Mesendoderm (in vitro differentiated cells): ENCODE measurements at regions not wholly inside any gene's neighbourhood (a gene's known extent, or its start where the extent isn't known, plus 50 kb on each side); places are given as distances from the start of the nearest gene placed in this dataset.
A peak's percentile ranks its signal among the peaks of the same experiment; 100 is the strongest.

Experiments
- DNase-seq: peaks from one replicate; pipeline ENCODE4 v3.0.0; 2013
- H2AK5ac ChIP-seq: 2 replicates; pipeline ENCODE4 v1.6.1; 2013; ENCODE audit warnings: low read length, inconsistent platforms
- H2BK120ac ChIP-seq: 2 replicates; pipeline ENCODE4 v1.6.1; 2013; ENCODE audit warnings: low read depth, mild to moderate bottlenecking, low read length, moderate library complexity, mixed read lengths
- H2BK15ac ChIP-seq: replicated peaks from 2 replicates; pipeline ENCODE4 v1.6.1; 2013; ENCODE audit warnings: low read depth, mild to moderate bottlenecking, moderate library complexity
- H2BK5ac ChIP-seq: 2 replicates; pipeline ENCODE4 v1.6.1; 2013; ENCODE audit warnings: low read length, inconsistent platforms
- H3K18ac ChIP-seq: 2 replicates; pipeline ENCODE4 v1.6.1; 2013; ENCODE audit warnings: mild to moderate bottlenecking, low read length, mixed read lengths
- H3K23ac ChIP-seq: one replicate; pipeline ENCODE4 v1.6.1; 2013; ENCODE audit warnings: low read length
- H3K27ac ChIP-seq: 2 replicates; pipeline ENCODE4 v1.5.1; 2013; ENCODE audit warnings: low read depth, mild to moderate bottlenecking, inconsistent platforms, low read length, moderate library complexity
- H3K27me3 ChIP-seq: 2 replicates; pipeline ENCODE4 v1.6.1; 2013; ENCODE audit warnings: low read length, control low read depth, mild to moderate bottlenecking, inconsistent platforms; ENCODE audit not compliant: insufficient read depth, poor library complexity
- H3K36me3 ChIP-seq: 2 replicates; pipeline ENCODE4 v1.6.1; 2013; ENCODE audit warnings: low read length, inconsistent platforms; ENCODE audit not compliant: control insufficient read depth, insufficient read depth
- H3K4ac ChIP-seq: one replicate; pipeline ENCODE4 v1.6.1; 2013; ENCODE audit warnings: low read depth, mild to moderate bottlenecking, low read length, moderate library complexity
- H3K4me1 ChIP-seq: 2 replicates; pipeline ENCODE4 v1.6.1; 2013; ENCODE audit warnings: low read depth, low read length, inconsistent platforms; ENCODE audit not compliant: control insufficient read depth
- H3K4me2 ChIP-seq: 2 replicates; pipeline ENCODE4 v1.6.1; 2013; ENCODE audit warnings: low read length
- H3K4me3 ChIP-seq: 2 replicates; pipeline ENCODE4 v1.5.1; 2013; ENCODE audit warnings: mild to moderate bottlenecking, low read length
- H3K56ac ChIP-seq: one replicate; pipeline ENCODE4 v1.6.1; 2013; ENCODE audit warnings: low read length
- H3K79me1 ChIP-seq: 2 replicates; pipeline ENCODE4 v1.6.1; 2013; ENCODE audit warnings: low read length, inconsistent platforms
- H3K79me2 ChIP-seq: 2 replicates; pipeline ENCODE4 v1.6.1; 2013; ENCODE audit warnings: mild to moderate bottlenecking, low read length; ENCODE audit not compliant: control insufficient read depth, insufficient read depth
- H3K9ac ChIP-seq: 2 replicates; pipeline ENCODE4 v1.6.1; 2013; ENCODE audit warnings: low read length, inconsistent platforms
- H4K5ac ChIP-seq: one replicate; pipeline ENCODE4 v1.6.1; 2013; ENCODE audit warnings: low read length
- H4K8ac ChIP-seq: one replicate; pipeline ENCODE4 v1.6.1; 2013; ENCODE audit warnings: low read depth, mild to moderate bottlenecking, control low read depth, low read length, moderate library complexity
- WGBS: extraction: QIAGEN DNeasy Blood & Tissue Kit; methylation state at CpG from one replicate; pipeline ENCODE4 v1.1.7; 2013; ENCODE audit warnings: low lambda C conversion rate, missing lambda C conversion rate; ENCODE audit not compliant: insufficient coverage; ENCODE audit errors: extremely low coverage; 5-methylcytosine and 5-hydroxymethylcytosine counted together

DNA sequence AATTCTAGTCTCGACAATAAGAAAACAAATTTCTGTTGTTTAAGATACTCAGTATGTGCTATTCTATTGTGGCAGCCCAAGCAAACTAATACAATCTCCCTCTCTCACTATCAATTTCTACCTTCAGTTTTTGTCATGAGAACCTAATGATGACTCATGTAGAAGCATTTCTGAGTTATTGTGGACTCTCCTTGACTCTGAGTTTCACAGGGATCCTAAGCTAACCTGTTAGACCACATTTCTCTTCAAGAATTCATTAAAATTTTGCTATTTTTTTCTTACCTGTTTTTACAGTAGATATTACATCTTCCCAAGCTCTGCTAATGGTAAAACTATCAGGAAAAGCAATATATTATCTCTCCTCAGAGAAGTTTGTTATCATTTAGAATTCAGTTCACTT, 599.1 kb upstream of the TYRP1 start:
- H3K79me1 ChIP-seq = no peaks in the 10 kb centered on the region
- no peak overlapping the region for H3K9ac ChIP-seq
- H3K79me2 ChIP-seq = no peaks in the 10 kb centered on the region
- no peaks in the 10 kb centered on the region for H3K36me3 ChIP-seq
- H4K5ac ChIP-seq = no peak overlapping the region
- H3K4ac ChIP-seq = no peak overlapping the region
- no peaks in the 10 kb centered on the region for H3K27me3 ChIP-seq
- H2BK15ac ChIP-seq = no peak overlapping the region
- H3K4me1 ChIP-seq = no peaks in the 10 kb centered on the region
- DNase-seq = no peak
- H3K18ac ChIP-seq = no peak overlapping the region
- H3K23ac ChIP-seq = no peak overlapping the region
- no peak overlapping the region for H3K27ac ChIP-seq
- no peak overlapping the region for H3K4me3 ChIP-seq
- no peak overlapping the region for H3K56ac ChIP-seq
- H4K8ac ChIP-seq = no peak overlapping the region
- H2AK5ac ChIP-seq = no peak overlapping the region
- no peak overlapping the region for H2BK120ac ChIP-seq
- H3K4me2 ChIP-seq = no peak overlapping the region
- WGBS = no CpG with 5 or more reads among the region's 1 CpG
- H2BK5ac ChIP-seq = no peak overlapping the region

GRCh38 chr9:12095931-12096330, 597.3 kb upstream of the TYRP1 start:
- no peak overlapping the region for H3K4ac ChIP-seq
- no peak overlapping the region for H3K4me3 ChIP-seq
- no peak overlapping the region for H4K8ac ChIP-seq
- H2BK15ac ChIP-seq = no peak overlapping the region
- no CpG with 5 or more reads among the region's 4 CpGs for WGBS
- no peaks in the 10 kb centered on the region for H3K27me3 ChIP-seq
- H3K18ac ChIP-seq = no peak overlapping the region
- no peaks in the 10 kb centered on the region for H3K79me1 ChIP-seq
- H3K56ac ChIP-seq = no peak overlapping the region
- no peak overlapping the region for H2BK120ac ChIP-seq
- no peak overlapping the region for H4K5ac ChIP-seq
- H2BK5ac ChIP-seq = no peak overlapping the region
- no peaks in the 10 kb centered on the region for H3K36me3 ChIP-seq
- no peaks in the 10 kb centered on the region for H3K79me2 ChIP-seq
- no peak overlapping the region for H3K4me2 ChIP-seq
- DNase-seq = no peak
- no peak overlapping the region for H3K27ac ChIP-seq
- H3K4me1 ChIP-seq = no peaks in the 10 kb centered on the region
- no peak overlapping the region for H2AK5ac ChIP-seq
- H3K9ac ChIP-seq = no peak overlapping the region
- H3K23ac ChIP-seq = no peak overlapping the region

- Histone ChIP-seq H3K4me3 (no peak overlapping the region), H3K18ac (no peak overlapping the region), H3K4me2 (no peak overlapping the region), H3K56ac (no peak overlapping the region), H4K8ac (no peak overlapping the region), H3K27me3 (no peaks in the 10 kb centered on the region), H3K23ac (no peak overlapping the region), H3K4me1 (no peaks in the 10 kb centered on the region), H3K79me2 (no peaks in the 10 kb centered on the region), H2BK5ac (no peak overlapping the region), H3K36me3 (no peaks in the 10 kb centered on the region), H2AK5ac (no peak overlapping the region), H3K4ac (no peak overlapping the region), H3K79me1 (no peaks in the 10 kb centered on the region), H3K27ac (no peak overlapping the region), H2BK120ac (no peak overlapping the region), H2BK15ac (no peak overlapping the region), H3K9ac (no peak overlapping the region), H4K5ac (no peak overlapping the region)
- DNase-seq = no peak
- no CpG with 5 or more reads among the region's 2 CpGs for WGBS
These were observed 559.8 kb upstream of the TYRP1 start for GRCh38 chr9:12133416-12133815.

DNA sequence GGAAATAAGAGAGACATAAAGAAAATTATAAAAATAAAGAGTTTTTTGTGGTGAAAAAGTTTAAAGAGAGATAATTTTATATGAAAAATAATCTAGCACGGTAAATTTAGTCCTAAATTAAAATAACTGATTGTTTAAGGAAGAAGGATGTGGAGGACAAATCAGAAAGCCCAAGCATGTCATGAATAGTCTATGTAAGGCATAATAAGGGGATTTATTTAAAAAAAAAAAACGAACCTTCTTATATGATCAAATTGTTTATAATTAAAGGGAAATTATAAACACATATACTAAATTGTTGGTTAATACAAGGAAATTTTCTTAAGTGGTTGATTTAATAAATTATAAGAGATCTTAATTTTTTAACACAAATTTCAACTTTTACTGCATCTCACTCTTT, 551.8 kb upstream of the TYRP1 start:
- H3K36me3 ChIP-seq = no peaks in the 10 kb centered on the region
- no peak overlapping the region for H3K4ac ChIP-seq
- no peak overlapping the region for H2BK5ac ChIP-seq
- H3K23ac ChIP-seq = no peak overlapping the region
- no peak overlapping the region for H2BK15ac ChIP-seq
- 100% methylated on average over 1 of the region's 2 CpGs for WGBS
- H3K4me2 ChIP-seq = no peak overlapping the region
- H3K79me2 ChIP-seq = no peaks in the 10 kb centered on the region
- H3K27ac ChIP-seq = no peak overlapping the region
- H2AK5ac ChIP-seq = no peak overlapping the region
- DNase-seq = peak; percentile 36
- no peaks in the 10 kb centered on the region for H3K4me1 ChIP-seq
- H3K27me3 ChIP-seq = no peaks in the 10 kb centered on the region
- H4K5ac ChIP-seq = no peak overlapping the region
- no peak overlapping the region for H3K9ac ChIP-seq
- H3K56ac ChIP-seq = no peak overlapping the region
- H3K79me1 ChIP-seq = no peaks in the 10 kb centered on the region
- H4K8ac ChIP-seq = no peak overlapping the region
- no peak overlapping the region for H3K4me3 ChIP-seq
- no peak overlapping the region for H2BK120ac ChIP-seq
- H3K18ac ChIP-seq = no peak overlapping the region

GRCh38 chr9:12155401-12156134, 537.6 kb upstream of the TYRP1 start:
- Histone ChIP-seq H2BK120ac (no peak overlapping the region), H3K56ac (no peak overlapping the region), H3K36me3 (no peaks in the 10 kb centered on the region), H2BK5ac (no peak overlapping the region), H2BK15ac (no peak overlapping the region), H3K27me3 (no peaks in the 10 kb centered on the region), H3K4me2 (no peak overlapping the region), H3K4ac (no peak overlapping the region), H3K9ac (no peak overlapping the region), H3K4me3 (no peak overlapping the region), H3K79me1 (no peaks in the 10 kb centered on the region), H4K8ac (no peak overlapping the region), H3K18ac (no peak overlapping the region), H3K23ac (no peak overlapping the region), H3K4me1 (no peaks in the 10 kb centered on the region), H3K27ac (no peak overlapping the region), H4K5ac (no peak overlapping the region), H3K79me2 (no peaks in the 10 kb centered on the region), H2AK5ac (no peak overlapping the region)
- no CpG with 5 or more reads among the region's 4 CpGs for WGBS
- no peak for DNase-seq
